Body of pancreas (tissue), 4 donors: ENCODE measurements at regions not wholly inside any gene's neighbourhood (a gene's known extent, or its start where the extent isn't known, plus 50 kb on each side); places are given as distances from the start of the nearest gene placed in this dataset.

Source experiments
- ATAC-seq: fragments of 150-250 bp; one replicate; pipeline ENCODE4 v1.9.1; 2016
- DNase-seq, 4 donors: peaks; one replicate each; pipeline ENCODE4 v3.0.0-alpha.2; 2019
- H3K27ac ChIP-seq, 4 donors: fragments of 200-600 bp; sonication (generic); 1 replicate in 3 of 4; 2 replicates in 1 of 4; pipeline versions ENCODE4 v1.5.1 to v1.6.1; 2016 to 2019; ENCODE audit warnings: mild to moderate bottlenecking in 1 of 4, mixed read lengths in 1 of 4, moderate library complexity in 1 of 4
- H3K27me3 ChIP-seq, 2 donors: fragments of 200-600 bp; sonication (generic); one replicate each; pipeline ENCODE4 v1.6.0; 2016; ENCODE audit warnings: mild to moderate bottlenecking in 1 of 2
- H3K36me3 ChIP-seq, 2 donors: fragments of 200-600 bp; sonication (generic); replicated peaks in 1 of 2; 2 replicates each; pipeline ENCODE4 v1.5.1; 2016; ENCODE audit warnings: low read depth in 2 of 2; ENCODE audit not compliant: insufficient read depth in 1 of 2
- H3K4me1 ChIP-seq: fragments of 200-600 bp; sonication (generic); one replicate; pipeline ENCODE4 v1.6.0; 2016
- H3K4me3 ChIP-seq, 2 donors: fragments of 200-600 bp; sonication (generic); 1 replicate in 1 of 2; 2 replicates in 1 of 2; pipeline ENCODE4 v1.5.1; 2016 to 2019
- H3K9me3 ChIP-seq, 3 donors: fragments of 200-600 bp; sonication (generic); 1 replicate in 2 of 3; 2 replicates in 1 of 3; pipeline ENCODE4 v1.5.1; 2016
- CTCF ChIP-seq, 7 experiments: fragments of 450-650 bp in 4 of 7; fragments of 200-600 bp in 3 of 7; sonication (generic) in 3 of 7; IDR thresholded peaks; one replicate each; pipeline ENCODE4 v1.5.1; 2016 to 2019; ENCODE audit warnings: antibody characterized with exemption in 7 of 7
- POLR2A ChIP-seq, 3 donors: fragments of 450-650 bp; IDR thresholded peaks; one replicate each; pipeline ENCODE4 v1.6.1; 2016; ENCODE audit warnings: antibody characterized with exemption in 3 of 3, mild to moderate bottlenecking in 2 of 3
- WGBS, 2 donors: methylation state at CpG; one replicate each; pipeline ENCODE4 v1.1.5; 2017; 5-methylcytosine and 5-hydroxymethylcytosine counted together
- intact Hi-C: fragments of 100-400 bp; cut with DNase I; formaldehyde crosslinking; loops from one replicate; pipeline ENCODE4 v1.15.1; 2023

- DNase-seq, result no peak
- Histone ChIP-seq H3K9me3 (no peaks in the 10 kb centered on the region), H3K4me1 (no peaks in the 10 kb centered on the region), H3K36me3 (no peaks in the 10 kb centered on the region), H3K4me3 (no peak overlapping the region), H3K27ac (no peak overlapping the region), H3K27me3 (no peaks in the 10 kb centered on the region)
- ATAC-seq, result no peak
- intact Hi-C loops, result no loop called here
- no peak for TF ChIP-seq POLR2A (IDR thresholded peaks at IDR 0.05)
- TF ChIP-seq CTCF (IDR thresholded peaks at IDR 0.05), result no peak
- 64 to 68% methylated on average over 2 of the region's 2 CpGs for WGBS, 2 donors
These were observed 74.1 kb upstream of the MON1B start for GRCh38 chr16:77116856-77117255.

GRCh38 chr16:77117707-77118106, 73.3 kb upstream of the MON1B start:
- H3K27ac ChIP-seq, result no peak overlapping the region
- DNase-seq (no peak), ATAC-seq (no peak)
- no peak overlapping the region for H3K4me3 ChIP-seq
- no peaks in the 10 kb centered on the region for H3K9me3 ChIP-seq
- no peak for TF ChIP-seq CTCF (IDR thresholded peaks at IDR 0.05)
- no peak for TF ChIP-seq POLR2A (IDR thresholded peaks at IDR 0.05)
- H3K27me3 ChIP-seq, result no peaks in the 10 kb centered on the region
- intact Hi-C loops, result no loop called here
- H3K36me3 ChIP-seq, result no peaks in the 10 kb centered on the region
- H3K4me1 ChIP-seq, result no peaks in the 10 kb centered on the region
- WGBS, 2 donors, result 27 to 44% methylated on average over 3 of the region's 3 CpGs

- Histone ChIP-seq H3K4me3 (no peak overlapping the region), H3K27me3 (no peaks in the 10 kb centered on the region), H3K4me1 (no peaks in the 10 kb centered on the region), H3K36me3 (no peaks in the 10 kb centered on the region), H3K9me3 (no peaks in the 10 kb centered on the region), H3K27ac (no peak overlapping the region)
- intact Hi-C loops, result no loop called here
- DNase-seq (no peak), ATAC-seq (no peak)
- 14 to 20% methylated on average over 2 of the region's 2 CpGs for WGBS, 2 donors
- TF ChIP-seq CTCF (IDR thresholded peaks at IDR 0.05) (no peak), POLR2A (IDR thresholded peaks at IDR 0.05) (no peak)
These were observed 59.6 kb upstream of the MON1B start for GRCh38 chr16:77131398-77131797.

- intact Hi-C loops, result no loop called here
- TF ChIP-seq POLR2A (IDR thresholded peaks at IDR 0.05) (no peak), CTCF (IDR thresholded peaks at IDR 0.05) (no peak)
- Histone ChIP-seq H3K27ac (no peak overlapping the region), H3K36me3 (no peaks in the 10 kb centered on the region), H3K27me3 (no peaks in the 10 kb centered on the region), H3K4me3 (no peak overlapping the region), H3K9me3 (no peaks in the 10 kb centered on the region), H3K4me1 (no peaks in the 10 kb centered on the region)
- no peak for ATAC-seq
- DNase-seq, result no peak
- WGBS, 2 donors, result 43 to 61% methylated on average over 2 to 3 of the region's 3 CpGs
These were observed 58.9 kb upstream of the MON1B start for GRCh38 chr16:77132051-77132618.

- no peak overlapping the region for H3K27ac ChIP-seq
- H3K4me1 ChIP-seq, result no peaks in the 10 kb centered on the region
- WGBS, 2 donors, result 58 to 72% methylated on average over 4 of the region's 4 CpGs
- H3K4me3 ChIP-seq, result no peak overlapping the region
- TF ChIP-seq POLR2A (IDR thresholded peaks at IDR 0.05) (no peak), CTCF (IDR thresholded peaks at IDR 0.05) (no peak)
- ATAC-seq (no peak), DNase-seq (no peak)
- intact Hi-C loops, result no loop called here
- H3K36me3 ChIP-seq, result no peaks in the 10 kb centered on the region
- no peaks in the 10 kb centered on the region for H3K9me3 ChIP-seq
- H3K27me3 ChIP-seq, result no peaks in the 10 kb centered on the region
These were observed 57.3 kb upstream of the MON1B start for GRCh38 chr16:77133706-77134105.
